ENCODE measurements at regions not wholly inside any gene's neighbourhood (a gene's known extent, or its start where the extent isn't known, plus 50 kb on each side); places are given as distances from the start of the nearest gene placed in this dataset.

GRCh38 chr10:84719687-84720086 lies 391.3 kb downstream of the CCSER2 start:
- TF ChIP-seq CTCF (IDR thresholded peaks at IDR 0.05): no peak
- TF ChIP-seq ZFX (IDR thresholded peaks at IDR 0.05; ENCODE audit: borderline replicate concordance): no peak

Measured in 22Rv1 (cell line).